ENCODE measurements at regions not wholly inside any gene's neighbourhood (a gene's known extent, or its start where the extent isn't known, plus 50 kb on each side); places are given as distances from the start of the nearest gene placed in this dataset.
"Not testable (repeated sequence)": the region's sequence is repeated elsewhere in the genome, so short reads cannot be mapped to it uniquely, and the experiment has no call there.

- H3K27me3 ChIP-seq (replicated peaks in 1 of 2; ENCODE audit: control insufficient read depth in 2 of 2, insufficient read depth in 2 of 2, low read length in 1 of 2); intact Hi-C loops (cut with micrococcal nuclease; ENCODE audit: unreplicated experiment); in situ Hi-C loops (cut with MboI); H3K36me3 ChIP-seq (ENCODE audit: control insufficient read depth in 2 of 2, insufficient read depth in 2 of 2, low read length in 1 of 2); BruUV-seq (replicated peaks); H3K9ac ChIP-seq (ENCODE audit: control insufficient read depth, insufficient read depth, low read length); H4K20me1 ChIP-seq (ENCODE audit: control insufficient read depth, insufficient read depth); DNase-seq (ENCODE audit: low read depth, low spot score); H3K9me3 ChIP-seq (replicated peaks; ENCODE audit: control insufficient read depth, insufficient read depth, low read length); H3K79me2 ChIP-seq (ENCODE audit: control insufficient read depth, insufficient read depth, low read length); H3K27ac ChIP-seq (ENCODE audit: control insufficient read depth, insufficient read depth); H3K4me1 ChIP-seq (ENCODE audit: control insufficient read depth, insufficient read depth, low read length): not testable (repeated sequence)
- Histone ChIP-seq H3K4me3 (peak overlapping the region; percentile 57), H2AFZ (ENCODE audit: control insufficient read depth, low read depth, low read length) (peak overlapping the region; percentile 83), H3K4me2 (ENCODE audit: control insufficient read depth, insufficient read depth) (peak overlapping the region; percentile 60; the same call in 1 of the 2 replicates)
- CTCF ChIA-PET = interaction anchor here (0.7 to 1.7 kb wide), 8 partner anchors 17 to 362 kb away, joined by 3 to 7 read pairs (median 4); no protein-coding TSS in a partner anchor
- POLR2A ChIA-PET = interaction anchor here (0.7 kb wide), 1 partner anchor 92 kb away, joined by 3 read pairs; no protein-coding TSS in a partner anchor
- FAIRE-seq = peak; percentile 13
- ATAC-seq = peak; percentile 92
- RAD21 ChIA-PET (ENCODE audit: unreplicated experiment) = interaction anchor here (0.6 kb wide), 1 partner anchor 185 kb away, joined by 3 read pairs; no protein-coding TSS in a partner anchor
- TF ChIP-seq IKZF1 (conservative IDR thresholded peaks at IDR 0.05) = peak; percentile 51
- TF ChIP-seq NKRF (conservative IDR thresholded peaks at IDR 0.05) = 0 out of 2 replicates have a peak, but pooled peaks have one; percentile 30
- TF ChIP-seq CTCF (IDR thresholded peaks at IDR 0.05 in 2 of 3, conservative IDR thresholded peaks at IDR 0.05 in 1 of 3; ENCODE audit: control insufficient read depth in 2 of 3, extremely low read depth in 1 of 3, insufficient read depth in 1 of 3, low read depth in 3 of 3, low read length in 3 of 3) = peak; percentile 62 to 89 (median 64)
- TF ChIP-seq RELB (IDR thresholded peaks at IDR 0.05; ENCODE audit: low read depth) = peak; percentile 32; the same call in 1 of the 2 replicates
- TF ChIP-seq TCF3 (IDR thresholded peaks at IDR 0.05; ENCODE audit: borderline replicate concordance, insufficient read depth, low read depth, low read length) = peak; percentile 77; the same call in 1 of the 2 replicates
- TF ChIP-seq DPF2 (IDR thresholded peaks at IDR 0.05) = peak; percentile 77
- 0 out of 3 replicates have a peak, but pooled peaks of 1 of the 2 experiments have one; percentile 33 for TF ChIP-seq EGR1 (IDR thresholded peaks at IDR 0.05; ENCODE audit: borderline replicate concordance in 1 of 2, low read depth in 2 of 2, low read length in 2 of 2)
- peak; percentile 88 for TF ChIP-seq TCF12 (IDR thresholded peaks at IDR 0.05; ENCODE audit: low read depth, low read length)
- 0 out of 2 replicates have a peak, but pooled peaks have one; percentile 31 for TF ChIP-seq NBN (IDR thresholded peaks at IDR 0.05)
- TF ChIP-seq SMC3 (IDR thresholded peaks at IDR 0.05; ENCODE audit: borderline replicate concordance, low read length) = 0 out of 2 replicates have a peak, but pooled peaks have one; percentile 42
- TF ChIP-seq RUNX3 (IDR thresholded peaks at IDR 0.05; ENCODE audit: low read length) = peak; percentile 4; the same call in 1 of the 2 replicates
- TF ChIP-seq IKZF2 (IDR thresholded peaks at IDR 0.05) = peak; percentile 58 to 60; a peak in 3 of 4 replicates
- TF ChIP-seq ZNF217 (IDR thresholded peaks at IDR 0.05) = peak; percentile 75; the same call in 1 of the 2 replicates
- 0 out of 4 replicates have a peak, but pooled peaks of 1 of the 2 experiments have one; percentile 15 for TF ChIP-seq SRF (IDR thresholded peaks at IDR 0.05; ENCODE audit: low read depth in 2 of 2, low read length in 2 of 2)
- TF ChIP-seq EED (IDR thresholded peaks at IDR 0.05; ENCODE audit: low read depth) = peak; percentile 72
- TF ChIP-seq RAD21 (IDR thresholded peaks at IDR 0.05; ENCODE audit: insufficient read depth, low read depth, low read length) = peak; percentile 75
- peak; percentile 51; the same call in 1 of the 2 replicates for TF ChIP-seq YY1 (IDR thresholded peaks at IDR 0.05; ENCODE audit: low read depth, low read length)
- 15% methylated on average over 30 of the region's 32 CpGs for WGBS (ENCODE audit: insufficient coverage, insufficient replicate concordance, low lambda C conversion rate, missing lambda C conversion rate)
- SMC1A ChIA-PET (ENCODE audit: uncharacterized antibody, unreplicated experiment) = interaction anchor here (0.7 kb wide), 1 partner anchor 139 kb away, joined by 4 read pairs; no protein-coding TSS in a partner anchor
These were observed 126.7 kb downstream of the CRLF3 start for GRCh38 chr17:30697619-30698460.

All from GM12878 (cell line).